SJCRH30 (cell line): ENCODE measurements at regions not wholly inside any gene's neighbourhood (a gene's known extent, or its start where the extent isn't known, plus 50 kb on each side); places are given as distances from the start of the nearest gene placed in this dataset.
"Not testable (repeated sequence)": the region's sequence is repeated elsewhere in the genome, so short reads cannot be mapped to it uniquely, and the experiment has no call there.

ENCODE experiments used
- DNase-seq, 2 experiments: peaks; one replicate each; pipeline ENCODE4 v3.0.0-alpha.2; 2015 to 2020
- H3K27ac ChIP-seq: fragments of 250-450 bp; sonication (Bioruptor Pico); 2 replicates; pipeline ENCODE4 v1.5.1; 2020; ENCODE audit warnings: mild to moderate bottlenecking, moderate library complexity
- H3K27me3 ChIP-seq: fragments of 250-450 bp; sonication (Bioruptor Pico); 2 replicates; pipeline ENCODE4 v1.5.1; 2020; ENCODE audit warnings: mild to moderate bottlenecking, moderate library complexity
- H3K36me3 ChIP-seq: fragments of 250-450 bp; sonication (Bioruptor Pico); 2 replicates; pipeline ENCODE4 v1.5.1; 2020; ENCODE audit warnings: mild to moderate bottlenecking, moderate library complexity
- H3K4me1 ChIP-seq: fragments of 250-450 bp; sonication (Bioruptor Pico); 2 replicates; pipeline ENCODE4 v1.5.1; 2020; ENCODE audit warnings: mild to moderate bottlenecking, moderate library complexity
- H3K4me3 ChIP-seq: fragments of 250-450 bp; sonication (Bioruptor Pico); 2 replicates; pipeline ENCODE4 v1.5.1; 2020; ENCODE audit warnings: mild to moderate bottlenecking, moderate library complexity
- H3K9me3 ChIP-seq: fragments of 250-450 bp; sonication (Bioruptor Pico); replicated peaks from 2 replicates; pipeline ENCODE4 v1.5.1; 2020; ENCODE audit warnings: mild to moderate bottlenecking, moderate library complexity

DNA sequence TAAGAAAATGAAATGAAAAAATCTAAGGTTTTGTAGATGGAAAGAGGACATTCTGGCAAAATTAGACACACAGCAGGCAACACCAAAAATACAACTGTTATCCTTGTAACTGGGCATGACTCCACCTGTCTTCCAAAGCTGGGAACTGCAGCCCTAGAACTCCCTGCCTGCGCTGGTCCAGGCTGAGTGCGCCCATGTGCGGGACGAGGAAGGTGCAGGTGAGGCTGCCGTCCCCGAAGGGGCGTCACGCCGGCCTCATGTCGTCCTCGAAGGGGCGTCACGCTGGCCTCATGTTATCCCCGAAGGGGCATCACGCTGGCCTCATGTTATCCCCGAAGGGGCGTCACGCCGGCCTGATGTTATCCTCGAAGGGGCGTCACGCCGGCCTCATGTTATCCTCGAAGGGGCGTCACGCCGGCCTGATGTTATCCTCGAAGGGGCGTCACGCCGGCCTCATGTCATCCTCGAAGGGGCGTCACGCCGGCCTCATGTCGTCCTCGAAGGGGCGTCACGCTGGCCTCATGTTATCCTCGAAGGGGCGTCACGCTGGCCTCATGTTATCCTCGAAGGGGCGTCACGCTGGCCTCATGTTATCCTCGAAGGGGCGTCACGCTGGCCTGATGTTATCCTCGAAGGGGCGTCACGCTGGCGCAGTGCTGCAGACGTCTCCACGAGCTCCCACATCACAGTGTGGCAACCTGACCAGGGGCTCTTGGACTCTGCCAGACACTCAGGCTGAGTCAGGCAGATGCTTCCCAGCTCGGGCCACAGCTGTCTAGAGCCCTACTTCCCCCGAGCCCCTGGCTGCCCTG lies 100.3 kb upstream of the SALL3 start:
- not testable (repeated sequence) for H3K9me3 ChIP-seq

DNA sequence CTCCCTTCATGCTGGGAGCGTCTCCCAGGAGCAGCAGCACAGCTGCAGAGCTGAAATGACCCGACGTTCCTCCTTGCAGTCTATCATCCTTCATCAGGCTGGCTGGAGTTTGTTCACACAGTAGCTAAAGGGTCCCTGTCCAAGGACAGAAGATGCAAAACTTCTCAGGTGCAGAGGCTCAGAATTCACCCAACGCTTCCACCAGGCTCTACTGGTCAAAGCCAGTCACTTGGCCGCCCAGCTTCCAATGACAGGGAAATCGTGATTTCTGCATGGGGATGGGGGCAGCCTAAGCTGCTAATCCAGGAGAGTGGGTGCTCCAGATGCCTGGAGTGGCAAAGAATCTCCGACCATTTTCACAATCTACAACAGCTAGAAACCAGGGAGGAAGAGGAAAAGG lies 97.0 kb upstream of the SALL3 start:
- no peaks in the 10 kb centered on the region for H3K9me3 ChIP-seq
- H3K4me1 ChIP-seq = no peaks in the 10 kb centered on the region
- no peak overlapping the region for H3K4me3 ChIP-seq
- H3K27me3 ChIP-seq = no peaks in the 10 kb centered on the region
- no peaks in the 10 kb centered on the region for H3K36me3 ChIP-seq
- no peak overlapping the region for H3K27ac ChIP-seq
- DNase-seq = no peak

More for the DNA sequence above, 100.3 kb upstream of the SALL3 start:
- H3K36me3 ChIP-seq, H3K4me1 ChIP-seq, H3K27me3 ChIP-seq, H3K4me3 ChIP-seq, H3K27ac ChIP-seq: not testable (repeated sequence)
- DNase-seq = peak in 1 of 2 experiments; percentile 4

DNA sequence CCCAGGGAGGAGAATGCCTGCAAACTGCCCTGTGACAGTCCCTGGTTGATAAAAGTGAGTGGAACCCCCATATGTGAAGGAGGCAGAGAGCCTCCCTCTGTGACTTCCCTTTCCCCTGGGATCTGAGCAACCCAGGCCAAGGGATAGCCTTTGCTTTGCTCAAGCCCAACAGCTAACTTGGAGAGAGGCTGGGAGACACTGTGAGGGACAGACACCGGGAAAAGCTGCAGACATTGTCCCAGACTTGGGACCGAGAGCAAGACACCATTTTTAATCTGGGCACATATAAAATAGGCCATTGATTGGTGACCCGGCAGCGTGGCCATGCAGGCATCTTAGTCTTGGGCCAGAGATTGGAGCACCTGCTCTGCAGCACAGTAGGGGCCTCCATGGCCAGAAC lies 96.1 kb upstream of the SALL3 start:
- H3K36me3 ChIP-seq = no peaks in the 10 kb centered on the region
- no peaks in the 10 kb centered on the region for H3K4me1 ChIP-seq
- no peak overlapping the region for H3K27ac ChIP-seq
- H3K27me3 ChIP-seq = no peaks in the 10 kb centered on the region
- no peak for DNase-seq
- no peak overlapping the region for H3K4me3 ChIP-seq
- H3K9me3 ChIP-seq = no peaks in the 10 kb centered on the region

GRCh38 chr18:78884502-78884901 lies 95.1 kb upstream of the SALL3 start:
- Histone ChIP-seq H3K4me1 (no peaks in the 10 kb centered on the region), H3K36me3 (no peaks in the 10 kb centered on the region), H3K27me3 (no peaks in the 10 kb centered on the region), H3K9me3 (no peaks in the 10 kb centered on the region), H3K27ac (no peak overlapping the region), H3K4me3 (no peak overlapping the region)
- DNase-seq = no peak

DNA sequence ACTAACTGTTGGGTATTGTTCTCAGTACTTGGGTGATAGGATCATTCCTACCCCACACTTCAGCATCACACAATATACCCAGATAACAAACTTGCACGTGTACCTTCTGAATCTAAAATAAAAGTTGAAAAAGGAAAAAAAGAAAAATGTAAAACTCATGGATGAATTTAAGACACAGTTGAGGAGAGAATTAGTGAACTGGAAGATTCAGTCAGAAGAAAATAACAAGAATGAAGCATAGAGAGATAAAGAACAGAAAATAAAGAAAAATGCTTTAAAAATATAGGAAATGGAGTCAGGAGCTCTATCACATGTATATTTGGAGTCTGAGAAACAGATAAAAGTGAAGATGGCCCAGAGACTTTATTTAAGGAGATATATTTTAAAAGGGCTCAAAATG lies 90.4 kb upstream of the SALL3 start:
- Histone ChIP-seq H3K36me3 (no peaks in the 10 kb centered on the region), H3K9me3 (no peaks in the 10 kb centered on the region), H3K4me1 (no peaks in the 10 kb centered on the region), H3K27ac (no peak overlapping the region), H3K27me3 (no peaks in the 10 kb centered on the region), H3K4me3 (no peak overlapping the region)
- no peak for DNase-seq

DNA sequence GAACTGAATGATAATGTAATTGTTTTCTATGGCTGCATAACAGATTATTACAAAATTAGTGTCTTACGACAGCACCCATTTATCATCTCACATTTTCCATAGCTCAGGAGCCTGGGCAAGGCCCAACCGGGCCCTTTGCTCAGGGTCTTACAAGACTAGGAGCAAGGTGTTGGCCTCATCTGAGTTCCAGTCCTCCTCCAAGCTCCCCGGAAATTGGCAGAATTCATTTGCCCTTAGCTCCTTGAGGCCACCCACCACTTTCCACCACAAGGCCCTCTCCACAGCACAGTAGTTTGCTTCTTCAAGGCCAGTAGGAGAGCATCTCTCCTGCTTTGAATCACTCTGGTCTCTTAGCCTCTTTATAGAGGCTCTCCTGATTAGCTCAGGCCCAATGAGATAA lies 89.2 kb upstream of the SALL3 start:
- no peak overlapping the region for H3K4me3 ChIP-seq
- no peaks in the 10 kb centered on the region for H3K4me1 ChIP-seq
- H3K36me3 ChIP-seq = no peaks in the 10 kb centered on the region
- DNase-seq = no peak
- H3K27ac ChIP-seq = no peak overlapping the region
- no peaks in the 10 kb centered on the region for H3K9me3 ChIP-seq
- no peaks in the 10 kb centered on the region for H3K27me3 ChIP-seq

DNA sequence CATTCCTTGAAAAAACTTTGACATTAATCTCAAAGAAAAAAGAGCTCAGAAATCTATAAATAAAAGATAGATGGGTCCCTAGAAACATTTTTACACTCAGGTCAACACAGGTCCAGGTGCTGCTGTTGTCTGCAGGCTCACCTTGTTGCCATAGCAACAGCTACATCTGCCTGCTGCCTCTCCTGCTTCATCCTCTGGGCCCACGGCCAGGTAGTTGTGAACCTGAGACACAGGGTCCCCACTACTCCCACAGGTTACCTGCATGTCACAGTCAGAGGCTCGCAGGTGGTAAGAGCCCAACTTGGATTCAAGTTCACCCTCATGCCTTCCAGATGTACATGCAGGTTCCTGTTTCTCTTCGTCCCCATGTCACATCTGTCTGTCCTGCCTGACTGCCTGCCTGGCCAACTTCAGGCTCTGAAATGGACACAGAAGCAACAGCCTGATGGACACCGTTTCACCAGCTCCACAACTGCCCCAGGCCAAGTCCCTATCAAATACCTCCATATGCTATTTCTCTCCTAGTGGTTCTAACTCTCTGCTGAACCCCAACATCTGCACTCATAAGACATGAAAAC lies 88.3 kb upstream of the SALL3 start:
- Histone ChIP-seq H3K4me1 (no peaks in the 10 kb centered on the region), H3K9me3 (no peaks in the 10 kb centered on the region), H3K36me3 (no peaks in the 10 kb centered on the region), H3K4me3 (no peak overlapping the region), H3K27ac (no peak overlapping the region), H3K27me3 (no peaks in the 10 kb centered on the region)
- no peak for DNase-seq

DNA sequence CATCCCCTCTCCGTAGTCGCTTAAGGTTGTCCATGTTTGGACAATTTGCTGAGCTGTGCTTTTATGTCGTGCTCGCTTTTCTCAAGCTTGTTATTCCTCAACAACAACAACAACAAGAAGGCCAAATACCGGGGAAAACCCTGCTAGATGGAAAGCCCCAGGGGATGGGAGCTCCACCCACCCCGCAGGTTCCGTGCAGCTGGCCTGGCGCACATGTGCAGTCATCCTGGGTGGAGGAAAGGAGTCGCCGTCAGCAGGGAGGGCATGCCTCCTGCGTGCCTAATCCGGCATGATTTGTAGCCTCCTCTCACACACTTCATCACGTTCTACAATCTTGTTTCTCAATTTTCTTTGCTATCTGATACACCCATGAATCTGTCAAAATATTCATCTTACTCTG lies 87.4 kb upstream of the SALL3 start:
- Histone ChIP-seq H3K36me3 (no peaks in the 10 kb centered on the region), H3K4me3 (no peak overlapping the region), H3K4me1 (no peaks in the 10 kb centered on the region), H3K27me3 (no peaks in the 10 kb centered on the region), H3K27ac (no peak overlapping the region), H3K9me3 (no peaks in the 10 kb centered on the region)
- no peak for DNase-seq

DNA sequence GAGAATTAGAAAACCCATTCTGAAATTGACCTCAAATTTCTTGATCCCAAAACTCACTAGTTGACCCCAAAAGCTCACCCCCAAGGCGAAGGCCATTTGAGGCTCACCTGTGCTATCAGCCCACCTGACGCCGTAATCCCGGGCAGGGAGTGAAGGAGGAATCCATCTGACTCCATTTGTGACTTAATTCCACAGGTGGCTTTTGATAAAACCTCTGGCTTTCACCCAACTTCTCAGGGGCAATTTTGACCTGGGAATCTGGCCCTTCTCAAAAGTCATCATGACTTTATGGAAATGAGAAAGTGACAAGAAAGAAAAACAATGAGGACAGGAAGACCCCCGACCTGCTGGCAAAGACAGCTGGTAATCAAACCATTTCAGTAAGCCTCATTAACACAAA lies 86.9 kb upstream of the SALL3 start:
- Histone ChIP-seq H3K9me3 (no peaks in the 10 kb centered on the region), H3K27ac (no peak overlapping the region), H3K4me1 (no peaks in the 10 kb centered on the region), H3K4me3 (no peak overlapping the region), H3K27me3 (no peaks in the 10 kb centered on the region), H3K36me3 (no peaks in the 10 kb centered on the region)
- no peak for DNase-seq

DNA sequence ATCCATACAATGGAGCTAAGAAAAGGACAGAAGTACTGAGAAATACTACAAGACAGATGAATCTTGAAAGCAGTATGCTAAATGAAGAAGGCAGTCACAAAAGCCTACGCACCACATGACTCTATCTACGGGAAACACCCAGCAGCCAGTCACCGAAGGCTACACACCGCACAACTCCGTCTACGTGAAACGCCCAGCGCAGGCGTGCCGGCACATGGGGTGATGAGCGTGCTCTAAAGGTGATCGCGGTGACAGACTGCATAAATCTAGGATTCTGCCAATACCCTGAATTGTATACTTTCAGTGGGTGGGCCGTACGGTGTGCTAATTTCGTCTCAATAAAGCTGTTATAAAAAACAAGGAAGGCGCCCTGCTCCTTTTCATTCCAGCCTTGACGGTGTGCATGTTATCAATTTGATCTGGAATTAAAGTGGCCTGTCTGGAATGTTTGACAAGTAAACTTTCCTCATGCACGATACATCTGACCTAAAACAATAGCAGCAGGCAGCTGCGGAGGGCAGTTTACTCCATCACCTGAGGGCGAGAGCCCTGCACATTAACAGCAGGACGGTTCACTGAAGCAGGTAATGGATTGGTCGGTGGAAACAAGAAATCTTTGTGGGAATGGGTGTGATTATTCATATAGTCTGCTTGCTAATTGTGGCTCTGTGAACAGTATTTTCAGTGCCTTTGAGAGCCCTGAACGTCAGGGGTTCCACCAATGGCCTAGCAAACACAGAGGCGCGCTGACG lies 86.2 kb upstream of the SALL3 start:
- DNase-seq = no peak

GRCh38 chr18:78894033-78894305 lies 85.6 kb upstream of the SALL3 start:
- no peaks in the 10 kb centered on the region for H3K36me3 ChIP-seq
- H3K27ac ChIP-seq = no peak overlapping the region
- H3K9me3 ChIP-seq = no peaks in the 10 kb centered on the region
- H3K27me3 ChIP-seq = no peaks in the 10 kb centered on the region
- no peaks in the 10 kb centered on the region for H3K4me1 ChIP-seq
- H3K4me3 ChIP-seq = no peak overlapping the region
- DNase-seq = no peak

More for the DNA sequence above, 86.2 kb upstream of the SALL3 start:
- Histone ChIP-seq H3K4me1 (no peaks in the 10 kb centered on the region), H3K27me3 (no peaks in the 10 kb centered on the region), H3K36me3 (no peaks in the 10 kb centered on the region), H3K9me3 (no peaks in the 10 kb centered on the region), H3K27ac (no peak overlapping the region), H3K4me3 (no peak overlapping the region)

DNA sequence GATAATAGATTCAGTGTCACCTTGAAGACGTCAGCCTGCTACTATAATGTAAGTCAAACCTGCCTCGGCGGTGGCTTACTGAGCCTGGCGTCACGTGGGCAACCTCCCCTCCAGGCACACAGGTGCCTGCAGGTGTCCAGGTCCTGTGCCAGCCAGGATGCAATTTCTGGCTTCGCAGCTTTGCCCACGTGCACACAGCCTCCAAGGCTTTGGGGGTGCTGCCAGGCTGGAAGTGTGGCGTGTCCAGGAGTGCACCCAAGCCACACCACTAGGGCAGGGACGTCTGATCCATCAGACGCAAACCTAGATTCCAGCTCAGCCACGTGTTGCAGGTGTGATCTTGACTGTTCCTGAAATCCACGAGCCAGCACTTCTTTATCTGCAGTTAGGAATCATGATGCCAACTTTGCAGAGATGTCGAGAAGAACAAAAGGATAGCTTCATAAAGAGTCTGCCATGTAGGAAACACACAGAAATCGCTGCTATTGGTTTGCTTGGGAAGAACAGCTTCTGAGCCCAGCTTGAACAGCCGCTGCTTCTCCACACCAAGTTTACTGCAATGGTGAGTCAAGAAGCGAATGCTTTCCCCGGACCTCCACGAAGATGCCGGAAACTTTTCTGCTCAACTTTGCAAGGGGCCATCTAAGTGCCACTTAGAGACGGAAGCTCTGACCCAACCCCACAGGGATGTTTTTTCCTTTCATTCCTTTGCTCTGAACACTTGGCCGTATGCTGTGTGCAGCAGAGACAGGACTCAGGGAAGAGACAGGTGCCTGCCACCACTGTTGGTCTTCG lies 84.2 kb upstream of the SALL3 start:
- H3K27ac ChIP-seq = no peak overlapping the region
- no peaks in the 10 kb centered on the region for H3K9me3 ChIP-seq
- H3K36me3 ChIP-seq = no peaks in the 10 kb centered on the region
- no peak overlapping the region for H3K4me3 ChIP-seq
- DNase-seq = no peak
- no peaks in the 10 kb centered on the region for H3K4me1 ChIP-seq
- no peaks in the 10 kb centered on the region for H3K27me3 ChIP-seq

DNA sequence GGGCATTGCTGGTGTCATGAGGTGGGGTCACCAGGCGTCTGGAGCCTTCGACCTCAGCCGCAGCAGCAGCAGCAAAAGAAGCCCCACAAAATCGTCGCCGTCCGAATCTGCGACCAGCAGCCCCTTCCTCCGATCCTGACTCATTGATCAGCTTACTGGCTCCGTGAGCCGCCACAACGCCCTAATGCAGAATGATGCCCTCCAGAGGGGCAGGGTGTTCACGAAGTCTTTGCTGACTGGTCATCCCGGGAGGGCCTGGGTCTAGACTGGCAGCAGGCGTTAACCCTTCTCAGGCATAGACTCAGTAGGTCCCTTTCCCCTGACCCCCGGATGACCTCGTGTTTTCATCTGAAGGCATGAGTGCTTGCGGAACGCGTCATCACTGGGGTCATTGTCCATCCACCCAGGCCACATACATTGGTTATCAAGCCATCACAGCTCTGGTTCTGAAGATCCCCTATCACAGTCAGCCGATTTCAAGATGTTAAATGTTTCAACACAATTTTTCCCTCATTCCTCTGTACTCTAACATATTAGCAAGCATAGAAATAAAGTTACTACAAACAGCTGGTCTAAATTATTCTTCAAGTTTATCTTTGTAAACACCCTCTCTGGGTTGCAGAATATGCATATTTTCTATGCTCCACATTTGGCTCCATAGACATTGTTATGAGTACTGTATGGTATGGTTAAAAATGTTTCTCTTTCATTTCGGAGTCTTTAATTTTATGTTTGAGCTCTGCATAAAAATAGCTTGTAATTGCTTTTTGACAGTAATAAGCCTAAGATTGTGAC lies 83.3 kb upstream of the SALL3 start:
- Histone ChIP-seq H3K36me3 (no peaks in the 10 kb centered on the region), H3K9me3 (no peaks in the 10 kb centered on the region), H3K4me1 (no peaks in the 10 kb centered on the region), H3K27me3 (no peaks in the 10 kb centered on the region), H3K4me3 (no peak overlapping the region), H3K27ac (no peak overlapping the region)
- no peak for DNase-seq

- Histone ChIP-seq H3K9me3 (no peaks in the 10 kb centered on the region), H3K4me1 (no peaks in the 10 kb centered on the region), H3K36me3 (no peaks in the 10 kb centered on the region), H3K4me3 (no peak overlapping the region), H3K27ac (no peak overlapping the region), H3K27me3 (no peaks in the 10 kb centered on the region)
- no peak for DNase-seq
These were observed 81.6 kb upstream of the SALL3 start for GRCh38 chr18:78898066-78898465.
